MCF 10A (cell line): ENCODE measurements at regions not wholly inside any gene's neighbourhood (a gene's known extent, or its start where the extent isn't known, plus 50 kb on each side); places are given as distances from the start of the nearest gene placed in this dataset.
A peak's percentile ranks its signal among the peaks of the same experiment; 100 is the strongest.
"Not testable (repeated sequence)": the region's sequence is repeated elsewhere in the genome, so short reads cannot be mapped to it uniquely, and the experiment has no call there.

ENCODE experiments used
- BruUV-seq: library from RNA; stranded (reverse); fragments of 400-500 nt; replicated peaks from 2 replicates; lab custom pipeline; 2021; lab: Mats Ljungman, UMichigan
- CTCF ChIA-PET: fragments of 300-600 bp; sonication (Branson Sonifier 250); formaldehyde crosslinking; extraction: SDS; loops from one replicate; lab custom pipeline; 2021; ENCODE audit warnings: antibody characterized with exemption, inconsistent platforms; lab: Yijun Ruan, JAX
- POLR2A ChIA-PET: fragments of 300-600, 350-650 bp; sonication (Branson Sonifier 250); formaldehyde crosslinking; extraction: SDS; loops from one replicate; lab custom pipeline; 2020; ENCODE audit warnings: antibody characterized with exemption, inconsistent platforms; lab: Yijun Ruan, JAX
- DNase-seq: peaks from one replicate; pipeline ENCODE4 v3.0.0-alpha.2; 2018; ENCODE audit not compliant: unreplicated experiment
- H3K27ac Mint-ChIP-seq: one replicate; pipeline ENCODE4 v1.8.0; 2022; ENCODE audit warnings: mild to moderate bottlenecking, low read depth, mixed read lengths; ENCODE audit not compliant: unreplicated experiment
- H3K27me3 Mint-ChIP-seq: one replicate; pipeline ENCODE4 v1.8.0; 2022; ENCODE audit warnings: mixed read lengths; ENCODE audit not compliant: insufficient read depth, unreplicated experiment
- H3K36me3 Mint-ChIP-seq: one replicate; pipeline ENCODE4 v1.8.0; 2022; ENCODE audit warnings: mild to moderate bottlenecking, moderate library complexity, mixed read lengths; ENCODE audit not compliant: insufficient read depth, unreplicated experiment
- H3K4me1 Mint-ChIP-seq: one replicate; pipeline ENCODE4 v1.8.0; 2022; ENCODE audit warnings: mixed read lengths; ENCODE audit not compliant: insufficient read depth, unreplicated experiment
- H3K4me3 Mint-ChIP-seq: one replicate; pipeline ENCODE4 v1.8.0; 2022; ENCODE audit warnings: mild to moderate bottlenecking, moderate library complexity, mixed read lengths; ENCODE audit not compliant: unreplicated experiment
- H3K9me3 Mint-ChIP-seq: one replicate; pipeline ENCODE4 v1.8.0; 2022; ENCODE audit warnings: mixed read lengths; ENCODE audit not compliant: unreplicated experiment
- CTCF ChIP-seq: fragments of 200-600 bp; IDR thresholded peaks from one replicate; pipeline ENCODE4 v1.8.0; 2022; ENCODE audit warnings: antibody characterized with exemption, mild to moderate bottlenecking; ENCODE audit not compliant: unreplicated experiment
- intact Hi-C: fragments of 100-400 bp; cut with micrococcal nuclease; formaldehyde crosslinking; loops from 2 replicates; pipeline ENCODE4 v1.14.1; 2022

- no peak for DNase-seq
- H3K27ac Mint-ChIP-seq = no peak overlapping the region
- no peaks in the 10 kb centered on the region for H3K9me3 Mint-ChIP-seq
- no peak overlapping the region for H3K4me3 Mint-ChIP-seq
- ChIA-PET CTCF (no interaction called here), POLR2A (no interaction called here)
- no peaks in the 10 kb centered on the region for H3K36me3 Mint-ChIP-seq
- no peaks in the 10 kb centered on the region for H3K27me3 Mint-ChIP-seq
- no peak for TF ChIP-seq CTCF
- intact Hi-C loops = no loop called here
- no TSS peak for BruUV-seq
- H3K4me1 Mint-ChIP-seq = no peaks in the 10 kb centered on the region
These were observed 286.7 kb downstream of the SRGAP2C start for GRCh38 chr1:121471523-121471922.

- H3K36me3 Mint-ChIP-seq = no peaks in the 10 kb centered on the region
- no peak overlapping the region for H3K27ac Mint-ChIP-seq
- H3K4me1 Mint-ChIP-seq = no peaks in the 10 kb centered on the region
- H3K27me3 Mint-ChIP-seq = no peaks in the 10 kb centered on the region
- no peak overlapping the region for H3K4me3 Mint-ChIP-seq
- TF ChIP-seq CTCF = no peak
- POLR2A ChIA-PET = no interaction called here
- DNase-seq = no peak
- CTCF ChIA-PET = no interaction called here
- intact Hi-C loops = no loop called here
- H3K9me3 Mint-ChIP-seq = no peaks in the 10 kb centered on the region
- no TSS peak for BruUV-seq
These were observed 287.2 kb downstream of the SRGAP2C start for GRCh38 chr1:121472017-121472416.

- POLR2A ChIA-PET = no interaction called here
- no peak for TF ChIP-seq CTCF
- BruUV-seq = no TSS peak
- no peaks in the 10 kb centered on the region for H3K27me3 Mint-ChIP-seq
- intact Hi-C loops = no loop called here
- no peak overlapping the region for H3K4me3 Mint-ChIP-seq
- no peak for DNase-seq
- no peaks in the 10 kb centered on the region for H3K9me3 Mint-ChIP-seq
- CTCF ChIA-PET = no interaction called here
- H3K27ac Mint-ChIP-seq = peak overlapping the region; percentile 47
- H3K36me3 Mint-ChIP-seq = no peaks in the 10 kb centered on the region
- H3K4me1 Mint-ChIP-seq = peaks cover 13% of the 10 kb centered on the region
These were observed 298.5 kb downstream of the SRGAP2C start for GRCh38 chr1:121483234-121483633.

GRCh38 chr1:121483961-121484424 lies 299.2 kb downstream of the SRGAP2C start:
- peak; percentile 78 for DNase-seq
- POLR2A ChIA-PET = no interaction called here
- H3K27me3 Mint-ChIP-seq = no peaks in the 10 kb centered on the region
- CTCF ChIA-PET = no interaction called here
- peak overlapping the region; percentile 47 for H3K27ac Mint-ChIP-seq
- H3K4me1 Mint-ChIP-seq = peaks cover 13% of the 10 kb centered on the region
- no peaks in the 10 kb centered on the region for H3K36me3 Mint-ChIP-seq
- no peaks in the 10 kb centered on the region for H3K9me3 Mint-ChIP-seq
- BruUV-seq = no TSS peak
- H3K4me3 Mint-ChIP-seq = no peak overlapping the region
- no peak for TF ChIP-seq CTCF
- intact Hi-C loops = no loop called here

GRCh38 chr1:121494796-121495195 lies 310.0 kb downstream of the SRGAP2C start:
- BruUV-seq, DNase-seq, H3K9me3 Mint-ChIP-seq: not testable (repeated sequence)

GRCh38 chr1:121511455-121511854 lies 326.7 kb downstream of the SRGAP2C start:
- H3K27ac Mint-ChIP-seq, POLR2A ChIA-PET, H3K36me3 Mint-ChIP-seq, H3K27me3 Mint-ChIP-seq, H3K4me3 Mint-ChIP-seq, BruUV-seq, intact Hi-C loops, CTCF ChIA-PET, H3K4me1 Mint-ChIP-seq: not testable (repeated sequence)
- peaks cover 15% of the 10 kb centered on the region for H3K9me3 Mint-ChIP-seq
- peak; percentile 73 for DNase-seq

More at GRCh38 chr1:121494796-121495195, 310.0 kb downstream of the SRGAP2C start:
- H3K27ac Mint-ChIP-seq, H3K4me3 Mint-ChIP-seq, H3K4me1 Mint-ChIP-seq, H3K27me3 Mint-ChIP-seq, intact Hi-C loops, CTCF ChIA-PET, H3K36me3 Mint-ChIP-seq: not testable (repeated sequence)
- POLR2A ChIA-PET = interaction anchor here (1.2 kb wide), 1 partner anchor 9 kb away, joined by 4 read pairs; no protein-coding TSS in a partner anchor

- H3K27ac Mint-ChIP-seq, H3K4me3 Mint-ChIP-seq, intact Hi-C loops: not testable (repeated sequence)
These were observed 327.1 kb downstream of the SRGAP2C start for GRCh38 chr1:121511876-121512275.

More at GRCh38 chr1:121511876-121512275, 327.1 kb downstream of the SRGAP2C start:
- BruUV-seq, H3K4me1 Mint-ChIP-seq, CTCF ChIA-PET, H3K36me3 Mint-ChIP-seq, POLR2A ChIA-PET, H3K27me3 Mint-ChIP-seq, DNase-seq: not testable (repeated sequence)
- peaks cover 15% of the 10 kb centered on the region for H3K9me3 Mint-ChIP-seq
